HG03039 (cell line): ENCODE measurements at regions not wholly inside any gene's neighbourhood (a gene's known extent, or its start where the extent isn't known, plus 50 kb on each side); places are given as distances from the start of the nearest gene placed in this dataset.
"Not testable (repeated sequence)": the region's sequence is repeated elsewhere in the genome, so short reads cannot be mapped to it uniquely, and the experiment has no call there.

Experiments used
- ATAC-seq: cut with Tn5 transposase; IDR thresholded peaks from one replicate; pipeline ENCODE4 v1.9.1; 2021; ENCODE audit warnings: mild to moderate bottlenecking, moderate library complexity; ENCODE audit not compliant: unreplicated experiment

GRCh38 chr9:102518324-102518723 lies 476.8 kb upstream of the CYLC2 start:
- ATAC-seq, result no peak

- no peak for ATAC-seq
Measured at GRCh38 chr9:102514541-102514940, 480.6 kb upstream of the CYLC2 start.

- ATAC-seq, result no peak
Measured at GRCh38 chr9:102507044-102507687, 488.0 kb upstream of the CYLC2 start.

GRCh38 chr9:102506406-102506805 lies 488.7 kb upstream of the CYLC2 start:
- ATAC-seq, result no peak

- no peak for ATAC-seq
Measured at GRCh38 chr9:102499468-102499867, 495.7 kb upstream of the CYLC2 start.

GRCh38 chr9:102497709-102498108 lies 497.4 kb upstream of the CYLC2 start:
- no peak for ATAC-seq

GRCh38 chr9:102486976-102487375 lies 508.2 kb upstream of the CYLC2 start:
- not testable (repeated sequence) for ATAC-seq

GRCh38 chr9:102483651-102484050 lies 511.5 kb upstream of the CYLC2 start:
- ATAC-seq, result no peak

- no peak for ATAC-seq
Measured at GRCh38 chr9:102482776-102483175, 512.4 kb upstream of the CYLC2 start.

GRCh38 chr9:102479191-102479590 lies 515.9 kb upstream of the CYLC2 start:
- ATAC-seq, result no peak

- ATAC-seq, result no peak
Measured at GRCh38 chr9:102474357-102474756, 520.8 kb upstream of the CYLC2 start.

GRCh38 chr9:102469430-102469829 lies 525.7 kb upstream of the CYLC2 start:
- not testable (repeated sequence) for ATAC-seq

GRCh38 chr9:102461156-102461819 lies 533.8 kb upstream of the CYLC2 start:
- no peak for ATAC-seq

- no peak for ATAC-seq
Measured at GRCh38 chr9:102459828-102460227, 535.3 kb upstream of the CYLC2 start.

GRCh38 chr9:102456562-102456961 lies 538.6 kb upstream of the CYLC2 start:
- no peak for ATAC-seq

- ATAC-seq, result no peak
Measured at GRCh38 chr9:102445906-102446305, 549.2 kb upstream of the CYLC2 start.

GRCh38 chr9:102445181-102445747 lies 549.9 kb upstream of the CYLC2 start:
- ATAC-seq, result no peak

- no peak for ATAC-seq
Measured at GRCh38 chr9:102439583-102439982, 555.5 kb upstream of the CYLC2 start.

- ATAC-seq, result not testable (repeated sequence)
Measured at GRCh38 chr9:102436599-102436998, 558.5 kb upstream of the CYLC2 start.

- ATAC-seq, result no peak
Measured at GRCh38 chr9:102435427-102435826, 559.7 kb upstream of the CYLC2 start.

GRCh38 chr9:102434545-102434944 lies 560.6 kb upstream of the CYLC2 start:
- ATAC-seq, result no peak

- ATAC-seq, result no peak
Measured at GRCh38 chr9:102428305-102428704, 566.8 kb upstream of the CYLC2 start.
